SK-N-MC (cell line): ENCODE measurements at regions not wholly inside any gene's neighbourhood (a gene's known extent, or its start where the extent isn't known, plus 50 kb on each side); places are given as distances from the start of the nearest gene placed in this dataset.

ENCODE experiments used
- EZH2 ChIP-seq: fragments of 200-600 bp; sonication (generic); IDR thresholded peaks from one replicate; pipeline ENCODE4 v1.6.1; 2017; ENCODE audit warnings: antibody characterized with exemption
- FOXP2 ChIP-seq: optimal IDR thresholded peaks from 2 replicates; pipeline ENCODE3; 2011; ENCODE audit warnings: mild to moderate bottlenecking, moderate library complexity; ENCODE audit not compliant: insufficient read depth; ENCODE audit errors: extremely low read length, control extremely low read depth
- POLR2AphosphoS5 ChIP-seq: IDR thresholded peaks from 2 replicates; pipeline ENCODE4 v1.6.1; 2012; ENCODE audit warnings: mild to moderate bottlenecking, low read depth, low read length, borderline replicate concordance

GRCh38 chr11:128338811-128339210 lies 248.5 kb downstream of the ETS1 start:
- no peak for TF ChIP-seq EZH2
- TF ChIP-seq POLR2AphosphoS5, result no peak
- TF ChIP-seq FOXP2, result no peak
